ENCODE measurements at regions not wholly inside any gene's neighbourhood (a gene's known extent, or its start where the extent isn't known, plus 50 kb on each side); places are given as distances from the start of the nearest gene placed in this dataset.

DNA sequence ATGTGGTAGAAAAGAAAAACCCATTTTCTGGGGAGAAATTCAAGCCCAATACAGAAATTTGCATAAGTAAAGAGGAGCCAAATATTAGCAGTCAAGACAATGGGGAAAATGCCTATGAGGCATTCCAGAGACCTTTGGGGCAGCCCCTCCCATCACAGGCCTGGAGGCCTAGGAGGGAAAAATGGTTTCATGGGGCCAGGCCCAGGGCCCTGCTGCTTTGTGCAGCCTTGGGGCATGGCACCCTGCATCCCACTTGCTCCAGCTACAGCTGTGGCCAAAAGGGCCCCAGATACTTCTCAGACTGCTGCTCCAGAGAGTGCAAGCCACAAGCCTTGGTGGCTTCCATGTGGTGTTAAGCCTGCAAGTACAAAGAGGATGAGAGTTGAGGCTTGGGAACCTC, 51.3 kb upstream of the CYP1B1 start:
- no peak for DNase-seq (ENCODE audit: extremely low spot score)
- ChIA-PET POLR2A (no interaction called here), CTCF (no interaction called here)
- TF ChIP-seq NFRKB (IDR thresholded peaks at IDR 0.05) (no peak), BHLHE40 (IDR thresholded peaks at IDR 0.05; ENCODE audit: borderline replicate concordance) (no peak), FOXM1 (IDR thresholded peaks at IDR 0.05; ENCODE audit: borderline replicate concordance) (no peak), LEF1 (IDR thresholded peaks at IDR 0.05; ENCODE audit: borderline replicate concordance) (no peak), ARNT (IDR thresholded peaks at IDR 0.05) (no peak), ELF4 (IDR thresholded peaks at IDR 0.05) (no peak), SUZ12 (IDR thresholded peaks at IDR 0.05) (no peak), CTBP1 (IDR thresholded peaks at IDR 0.05; ENCODE audit: borderline replicate concordance) (no peak), L3MBTL2 (conservative IDR thresholded peaks at IDR 0.05) (no peak), FOXK2 (IDR thresholded peaks at IDR 0.05) (no peak), FOXA1 (IDR thresholded peaks at IDR 0.05) (no peak), ZNF384 (IDR thresholded peaks at IDR 0.05) (no peak), TARDBP (IDR thresholded peaks at IDR 0.05) (no peak), SP1 (IDR thresholded peaks at IDR 0.05) (no peak), HDGF (IDR thresholded peaks at IDR 0.05; ENCODE audit: borderline replicate concordance) (no peak)
- TF ChIP-seq, protein P1, sequence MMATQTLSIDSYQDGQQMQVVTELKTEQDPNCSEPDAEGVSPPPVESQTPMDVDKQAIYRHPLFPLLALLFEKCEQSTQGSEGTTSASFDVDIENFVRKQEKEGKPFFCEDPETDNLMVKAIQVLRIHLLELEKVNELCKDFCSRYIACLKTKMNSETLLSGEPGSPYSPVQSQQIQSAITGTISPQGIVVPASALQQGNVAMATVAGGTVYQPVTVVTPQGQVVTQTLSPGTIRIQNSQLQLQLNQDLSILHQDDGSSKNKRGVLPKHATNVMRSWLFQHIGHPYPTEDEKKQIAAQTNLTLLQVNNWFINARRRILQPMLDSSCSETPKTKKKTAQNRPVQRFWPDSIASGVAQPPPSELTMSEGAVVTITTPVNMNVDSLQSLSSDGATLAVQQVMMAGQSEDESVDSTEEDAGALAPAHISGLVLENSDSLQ (IDR thresholded peaks at IDR 0.05), result no peak

DNA sequence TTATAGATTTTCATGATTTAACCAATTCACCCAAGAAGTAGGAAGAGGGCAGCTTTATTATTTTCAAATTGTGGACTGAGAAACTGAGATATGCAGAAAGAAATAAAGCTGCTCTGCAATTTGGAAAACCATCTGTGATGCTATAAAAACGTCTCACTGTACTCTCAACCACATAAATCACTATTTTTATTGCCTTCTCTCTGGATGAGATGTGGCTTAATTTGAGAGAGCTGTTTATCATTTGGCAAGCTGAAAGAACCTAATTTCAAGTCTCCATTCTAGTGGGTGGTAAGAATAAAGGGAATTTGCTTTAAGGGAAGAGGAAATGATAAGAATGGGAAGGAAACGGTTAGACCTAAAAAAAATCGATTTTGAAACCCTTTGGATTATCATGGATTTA, 49.9 kb upstream of the CYP1B1 start:
- POLR2A ChIA-PET, result no interaction called here

More for the DNA sequence above, 49.9 kb upstream of the CYP1B1 start:
- CTCF ChIA-PET, result interaction anchor here (0.7 to 1.0 kb wide), 2 partner anchors 10 to 816 kb away, joined by 3 read pairs; no protein-coding TSS in a partner anchor
- no peak for DNase-seq (ENCODE audit: extremely low spot score)
- TF ChIP-seq ZNF384 (IDR thresholded peaks at IDR 0.05) (no peak), HDGF (IDR thresholded peaks at IDR 0.05; ENCODE audit: borderline replicate concordance) (no peak), CTBP1 (IDR thresholded peaks at IDR 0.05; ENCODE audit: borderline replicate concordance) (0 out of 2 replicates have a peak, but pooled peaks have one; percentile 35), TARDBP (IDR thresholded peaks at IDR 0.05) (no peak)
- TF ChIP-seq, protein P1 (IDR thresholded peaks at IDR 0.05), result peak; percentile 91

All from HEK293T (cell line).